Gastroesophageal sphincter (tissue), 3 donors: ENCODE measurements at regions not wholly inside any gene's neighbourhood (a gene's known extent, or its start where the extent isn't known, plus 50 kb on each side); places are given as distances from the start of the nearest gene placed in this dataset.

Source experiments
- POLR2A ChIP-seq, 2 donors: fragments of 450-650 bp; IDR thresholded peaks; one replicate each; pipeline ENCODE4 v1.6.1; 2017; ENCODE audit warnings: antibody characterized with exemption in 2 of 2, mild to moderate bottlenecking in 2 of 2, moderate library complexity in 1 of 2
- TF ChIP-seq, protein P1 (sequence below), 4 experiments: fragments of 200-600 bp in 2 of 4; fragments of 450-650 bp in 2 of 4; sonication (generic) in 1 of 4; IDR thresholded peaks; one replicate each; pipeline ENCODE4 v1.5.1; 2017 to 2019; ENCODE audit warnings: antibody characterized with exemption in 4 of 4, mild to moderate bottlenecking in 2 of 4, moderate library complexity in 2 of 4

DNA sequence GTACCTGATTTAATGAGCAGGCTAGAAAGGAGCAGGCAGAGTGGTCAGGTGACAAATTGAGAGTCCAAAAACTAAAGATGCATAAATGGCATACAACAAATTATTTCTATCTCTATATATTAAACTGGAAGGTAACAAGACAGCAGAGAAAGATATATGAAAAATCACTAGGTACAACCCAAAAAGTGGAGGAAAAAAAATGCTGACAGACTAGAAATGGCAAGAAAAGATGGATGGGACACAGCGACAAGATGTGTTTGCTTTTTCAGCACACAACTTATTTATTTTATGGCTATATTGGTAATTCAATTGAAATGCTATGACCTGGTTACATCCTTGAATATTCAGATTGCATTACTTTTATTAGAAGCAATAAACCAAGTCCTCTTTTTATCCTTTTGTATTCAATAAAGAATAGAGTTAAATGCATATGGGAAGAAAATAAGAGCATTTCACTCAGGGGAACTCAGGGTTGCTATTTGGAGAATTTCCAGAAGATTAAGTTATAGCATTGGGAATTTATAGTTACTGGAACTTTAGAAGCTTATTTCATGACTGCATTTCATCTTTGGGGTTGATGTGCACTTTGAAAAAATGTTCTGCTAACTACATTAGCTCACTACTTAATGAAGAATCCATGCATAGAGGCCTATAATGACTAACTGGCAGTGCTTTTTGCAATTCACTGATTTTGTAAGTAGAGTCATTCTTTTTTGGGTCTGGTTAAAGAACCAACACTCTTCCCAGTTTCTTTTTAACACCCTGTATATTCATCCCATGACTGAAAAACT is 566.6 kb upstream of the TUSC1 start:
- TF ChIP-seq, protein P1, sequence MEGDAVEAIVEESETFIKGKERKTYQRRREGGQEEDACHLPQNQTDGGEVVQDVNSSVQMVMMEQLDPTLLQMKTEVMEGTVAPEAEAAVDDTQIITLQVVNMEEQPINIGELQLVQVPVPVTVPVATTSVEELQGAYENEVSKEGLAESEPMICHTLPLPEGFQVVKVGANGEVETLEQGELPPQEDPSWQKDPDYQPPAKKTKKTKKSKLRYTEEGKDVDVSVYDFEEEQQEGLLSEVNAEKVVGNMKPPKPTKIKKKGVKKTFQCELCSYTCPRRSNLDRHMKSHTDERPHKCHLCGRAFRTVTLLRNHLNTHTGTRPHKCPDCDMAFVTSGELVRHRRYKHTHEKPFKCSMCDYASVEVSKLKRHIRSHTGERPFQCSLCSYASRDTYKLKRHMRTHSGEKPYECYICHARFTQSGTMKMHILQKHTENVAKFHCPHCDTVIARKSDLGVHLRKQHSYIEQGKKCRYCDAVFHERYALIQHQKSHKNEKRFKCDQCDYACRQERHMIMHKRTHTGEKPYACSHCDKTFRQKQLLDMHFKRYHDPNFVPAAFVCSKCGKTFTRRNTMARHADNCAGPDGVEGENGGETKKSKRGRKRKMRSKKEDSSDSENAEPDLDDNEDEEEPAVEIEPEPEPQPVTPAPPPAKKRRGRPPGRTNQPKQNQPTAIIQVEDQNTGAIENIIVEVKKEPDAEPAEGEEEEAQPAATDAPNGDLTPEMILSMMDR (IDR thresholded peaks at IDR 0.05), result no peak
- no peak for TF ChIP-seq POLR2A (IDR thresholded peaks at IDR 0.05)
